GM18519 (cell line): ENCODE measurements at regions not wholly inside any gene's neighbourhood (a gene's known extent, or its start where the extent isn't known, plus 50 kb on each side); places are given as distances from the start of the nearest gene placed in this dataset.

Source experiments
- ATAC-seq: cut with Tn5 transposase; IDR thresholded peaks from one replicate; pipeline ENCODE4 v1.9.1; 2021; ENCODE audit warnings: mild to moderate bottlenecking, moderate library complexity; ENCODE audit not compliant: unreplicated experiment, low FRiP score

- ATAC-seq, result no peak
These were observed 1331.8 kb upstream of the GBE1 start for GRCh38 chr3:83093222-83093572.

GRCh38 chr3:83092521-83093221 is 1331.2 kb upstream of the GBE1 start:
- no peak for ATAC-seq

- no peak for ATAC-seq
These were observed 1314.6 kb upstream of the GBE1 start for GRCh38 chr3:83076041-83076440.

- ATAC-seq, result no peak
These were observed 1313.0 kb upstream of the GBE1 start for GRCh38 chr3:83074485-83074884.

GRCh38 chr3:83065851-83066460 is 1304.5 kb upstream of the GBE1 start:
- no peak for ATAC-seq

GRCh38 chr3:83063446-83063845 is 1302.0 kb upstream of the GBE1 start:
- ATAC-seq, result no peak

GRCh38 chr3:83048556-83048955 is 1287.1 kb upstream of the GBE1 start:
- ATAC-seq, result no peak

- ATAC-seq, result no peak
These were observed 1278.0 kb upstream of the GBE1 start for GRCh38 chr3:83039422-83039821.

GRCh38 chr3:83035704-83036010 is 1274.2 kb upstream of the GBE1 start:
- no peak for ATAC-seq

GRCh38 chr3:83034806-83035703 is 1273.6 kb upstream of the GBE1 start:
- no peak for ATAC-seq

GRCh38 chr3:83033133-83033532 is 1271.7 kb upstream of the GBE1 start:
- ATAC-seq, result no peak

- no peak for ATAC-seq
These were observed 1261.6 kb upstream of the GBE1 start for GRCh38 chr3:83023086-83023485.

- ATAC-seq, result no peak
These were observed 1250.0 kb upstream of the GBE1 start for GRCh38 chr3:83011481-83011880.

GRCh38 chr3:83003917-83004316 is 1242.5 kb upstream of the GBE1 start:
- ATAC-seq, result no peak

GRCh38 chr3:83002869-83003445 is 1241.5 kb upstream of the GBE1 start:
- no peak for ATAC-seq

GRCh38 chr3:82999777-83000176 is 1238.3 kb upstream of the GBE1 start:
- no peak for ATAC-seq

GRCh38 chr3:82978368-82978767 is 1216.9 kb upstream of the GBE1 start:
- no peak for ATAC-seq

GRCh38 chr3:82977871-82978270 is 1216.4 kb upstream of the GBE1 start:
- ATAC-seq, result no peak

GRCh38 chr3:82973791-82974190 is 1212.3 kb upstream of the GBE1 start:
- no peak for ATAC-seq

- no peak for ATAC-seq
These were observed 1198.9 kb upstream of the GBE1 start for GRCh38 chr3:82960379-82960778.

GRCh38 chr3:82957696-82958095 is 1196.3 kb upstream of the GBE1 start:
- no peak for ATAC-seq
